ENCODE measurements at regions not wholly inside any gene's neighbourhood (a gene's known extent, or its start where the extent isn't known, plus 50 kb on each side); places are given as distances from the start of the nearest gene placed in this dataset.

GRCh38 chr14:86858591-86858990 is 1134.4 kb downstream of the GALC start:
- no peak for DNase-seq

GRCh38 chr14:86858031-86858430 is 1135.0 kb downstream of the GALC start:
- no peak for DNase-seq

- no peak for DNase-seq
Observed at GRCh38 chr14:86852530-86852929, 1140.5 kb downstream of the GALC start.

GRCh38 chr14:86847140-86847539 is 1145.8 kb downstream of the GALC start:
- DNase-seq, result no peak

- DNase-seq, result peak; percentile 30
Observed at GRCh38 chr14:86838363-86838762, 1154.6 kb downstream of the GALC start.

GRCh38 chr14:86826661-86827060 is 1166.3 kb downstream of the GALC start:
- no peak for DNase-seq

- DNase-seq, result no peak
Observed at GRCh38 chr14:86824167-86824566, 1168.8 kb downstream of the GALC start.

- DNase-seq, result no peak
Observed at GRCh38 chr14:86823581-86823980, 1169.4 kb downstream of the GALC start.

- DNase-seq, result no peak
Observed at GRCh38 chr14:86815341-86815740, 1177.6 kb downstream of the GALC start.

- no peak for DNase-seq
Observed at GRCh38 chr14:86802726-86803125, 1190.3 kb downstream of the GALC start.

- no peak for DNase-seq
Observed at GRCh38 chr14:86799244-86799647, 1193.7 kb downstream of the GALC start.

GRCh38 chr14:86798330-86798729 is 1194.7 kb downstream of the GALC start:
- no peak for DNase-seq

- DNase-seq, result no peak
Observed at GRCh38 chr14:86797075-86797351, 1196.0 kb downstream of the GALC start.

GRCh38 chr14:86796221-86797074 is 1196.5 kb downstream of the GALC start:
- DNase-seq, result no peak

- no peak for DNase-seq
Observed at GRCh38 chr14:86794689-86795088, 1198.3 kb downstream of the GALC start.

GRCh38 chr14:86790408-86791364 is 1202.3 kb downstream of the GALC start:
- no peak for DNase-seq

- no peak for DNase-seq
Observed at GRCh38 chr14:86788224-86788623, 1204.8 kb downstream of the GALC start.

- DNase-seq, result no peak
Observed at GRCh38 chr14:86787717-86788116, 1205.3 kb downstream of the GALC start.

GRCh38 chr14:86782092-86782580 is 1210.8 kb downstream of the GALC start:
- no peak for DNase-seq

GRCh38 chr14:86780876-86781510 is 1212.0 kb downstream of the GALC start:
- DNase-seq, result no peak

GRCh38 chr14:86780461-86780860 is 1212.5 kb downstream of the GALC start:
- DNase-seq, result no peak

- no peak for DNase-seq
Observed at GRCh38 chr14:86779416-86779815, 1213.6 kb downstream of the GALC start.

GRCh38 chr14:86777963-86778602 is 1214.9 kb downstream of the GALC start:
- DNase-seq, result no peak
